ENCODE measurements at regions not wholly inside any gene's neighbourhood (a gene's known extent, or its start where the extent isn't known, plus 50 kb on each side); places are given as distances from the start of the nearest gene placed in this dataset.

- DNase-seq (ENCODE audit: low read depth), result no peak
- no peak overlapping the region for H3K4me3 ChIP-seq (ENCODE audit: low read depth, low read length)
- TF ChIP-seq CTCF (conservative IDR thresholded peaks at IDR 0.05; ENCODE audit: low read depth, low read length), result no peak
Observed at GRCh38 chr7:68434857-68435256, 1163.4 kb upstream of the AUTS2 start.

DNA sequence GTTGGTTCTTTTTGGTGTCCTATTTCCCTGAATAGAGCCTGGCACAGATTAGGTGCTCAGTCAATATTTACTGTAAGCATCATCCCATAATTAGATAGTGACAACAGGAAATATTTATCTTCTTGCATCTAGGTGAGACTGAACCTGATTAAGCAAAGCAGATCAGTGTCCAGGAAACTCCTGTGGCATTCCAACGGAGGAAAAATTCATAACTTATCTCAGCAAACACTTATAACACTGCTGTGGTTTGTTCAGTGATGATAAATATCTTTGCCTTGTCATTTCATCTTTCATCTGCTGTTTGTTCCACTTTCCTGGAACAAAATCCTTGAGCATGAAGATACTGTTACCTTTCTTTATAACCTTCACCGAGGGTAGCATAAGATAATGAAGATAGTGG is 1160.3 kb upstream of the AUTS2 start:
- H3K4me3 ChIP-seq (ENCODE audit: low read depth, low read length), result no peak overlapping the region
- TF ChIP-seq CTCF (conservative IDR thresholded peaks at IDR 0.05; ENCODE audit: low read depth, low read length), result no peak
- DNase-seq (ENCODE audit: low read depth), result no peak

- TF ChIP-seq CTCF (conservative IDR thresholded peaks at IDR 0.05; ENCODE audit: low read depth, low read length), result no peak
- DNase-seq (ENCODE audit: low read depth), result no peak
- H3K4me3 ChIP-seq (ENCODE audit: low read depth, low read length), result no peak overlapping the region
Observed at GRCh38 chr7:68438811-68439210, 1159.5 kb upstream of the AUTS2 start.

GRCh38 chr7:68439897-68440296 is 1158.4 kb upstream of the AUTS2 start:
- no peak overlapping the region for H3K4me3 ChIP-seq (ENCODE audit: low read depth, low read length)
- no peak for TF ChIP-seq CTCF (conservative IDR thresholded peaks at IDR 0.05; ENCODE audit: low read depth, low read length)
- no peak for DNase-seq (ENCODE audit: low read depth)

GRCh38 chr7:68440866-68441265 is 1157.4 kb upstream of the AUTS2 start:
- no peak for TF ChIP-seq CTCF (conservative IDR thresholded peaks at IDR 0.05; ENCODE audit: low read depth, low read length)
- DNase-seq (ENCODE audit: low read depth), result no peak
- H3K4me3 ChIP-seq (ENCODE audit: low read depth, low read length), result no peak overlapping the region

DNA sequence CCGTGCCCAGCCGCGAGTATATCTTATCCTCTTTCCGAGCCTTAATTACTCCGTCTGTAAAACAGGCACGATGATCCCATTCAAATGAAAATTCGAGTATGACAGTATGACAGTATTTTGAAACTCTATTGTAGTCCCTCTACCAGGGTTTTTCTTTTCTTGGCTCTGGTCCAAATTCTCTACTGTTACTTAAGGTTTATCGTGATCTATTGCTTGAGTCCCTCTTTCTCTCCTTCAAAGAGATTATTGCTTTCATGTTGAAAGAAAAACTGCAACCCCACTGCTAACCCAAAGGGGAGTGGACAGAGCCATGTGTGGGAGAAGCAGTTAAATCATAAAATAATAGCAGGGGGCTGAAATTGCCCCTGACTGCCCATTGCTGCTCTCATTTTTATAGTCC is 1156.6 kb upstream of the AUTS2 start:
- no peak for TF ChIP-seq CTCF (conservative IDR thresholded peaks at IDR 0.05; ENCODE audit: low read depth, low read length)

DNA sequence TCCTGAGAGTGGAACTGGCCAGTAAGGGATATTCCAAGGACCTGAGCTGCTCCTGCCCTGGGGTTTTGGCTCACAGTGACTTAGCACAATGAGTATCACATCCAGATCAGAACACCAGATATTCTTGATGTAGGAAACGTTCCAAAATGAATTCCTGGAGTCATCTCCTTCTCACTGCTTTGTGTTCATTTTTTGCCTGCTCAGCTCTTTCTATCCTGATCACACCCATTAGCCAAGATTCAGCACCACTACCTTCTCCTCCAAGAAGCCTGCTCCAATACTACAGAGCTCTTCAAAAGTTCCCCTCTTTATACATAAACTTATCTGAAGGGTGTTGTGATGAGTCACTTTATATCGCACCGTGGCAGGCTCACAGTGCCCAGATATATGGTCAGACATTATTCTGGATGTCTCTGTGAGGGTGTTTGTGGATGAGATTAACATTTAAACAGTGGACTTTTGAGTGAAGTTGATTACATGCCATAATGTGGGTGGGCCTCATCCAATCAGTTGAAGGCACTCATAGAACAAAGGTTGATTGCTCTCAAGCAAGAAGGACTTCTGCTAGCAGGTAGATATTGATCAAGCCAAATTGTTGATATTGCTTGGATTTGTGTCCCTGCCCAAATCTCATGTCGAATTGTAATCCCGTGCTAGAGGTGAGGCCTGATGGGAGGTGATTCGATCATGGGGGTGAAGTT is 1155.2 kb upstream of the AUTS2 start:
- no peak overlapping the region for H3K4me3 ChIP-seq (ENCODE audit: low read depth, low read length)
- no peak for DNase-seq (ENCODE audit: low read depth)
- TF ChIP-seq CTCF (conservative IDR thresholded peaks at IDR 0.05; ENCODE audit: low read depth, low read length), result no peak

More for the DNA sequence above, 1156.6 kb upstream of the AUTS2 start:
- no peak overlapping the region for H3K4me3 ChIP-seq (ENCODE audit: low read depth, low read length)
- no peak for DNase-seq (ENCODE audit: low read depth)

Data from epithelial cell of proximal tubule (primary cell).